ENCODE measurements at regions not wholly inside any gene's neighbourhood (a gene's known extent, or its start where the extent isn't known, plus 50 kb on each side); places are given as distances from the start of the nearest gene placed in this dataset.

GRCh38 chr16:52309446-52310416 is 237.2 kb downstream of the TOX3 start:
- Histone ChIP-seq H3K36me3 (ENCODE audit: low read depth) (no peaks in the 10 kb centered on the region), H3K9me3 (ENCODE audit: insufficient read depth, low read depth) (no peaks in the 10 kb centered on the region), H3K27ac (no peak overlapping the region), H2AFZ (no peak overlapping the region), H3K4me3 (no peak overlapping the region), H3K4me1 (replicated peaks; ENCODE audit: insufficient read depth) (no peaks in the 10 kb centered on the region), H3K27me3 (ENCODE audit: insufficient read depth, low read depth) (no peaks in the 10 kb centered on the region; the same call in 1 of the 2 replicates), H3K79me2 (ENCODE audit: low read depth) (no peaks in the 10 kb centered on the region), H4K20me1 (ENCODE audit: insufficient read depth) (no peaks in the 10 kb centered on the region), H3K4me2 (no peak overlapping the region), H3K9me2 (ENCODE audit: insufficient read depth) (no peaks in the 10 kb centered on the region), H3F3A (ENCODE audit: insufficient read depth, low read depth) (no peaks in the 10 kb centered on the region)
- CTCF ChIA-PET, result no interaction called here
- TF ChIP-seq EZH2 (IDR thresholded peaks at IDR 0.05; ENCODE audit: low read depth) (no peak), CTCF (conservative IDR thresholded peaks at IDR 0.05) (no peak)
- BruUV-seq (replicated peaks), result no TSS peak
- POLR2A ChIA-PET (ENCODE audit: unreplicated experiment), result no interaction called here
- no peak for DNase-seq
- intact Hi-C loops (cut with micrococcal nuclease; ENCODE audit: unreplicated experiment), result no loop called here

GRCh38 chr16:52308051-52308450 is 238.9 kb downstream of the TOX3 start:
- no peaks in the 10 kb centered on the region for H3F3A ChIP-seq (ENCODE audit: insufficient read depth, low read depth)
- CTCF ChIA-PET, result no interaction called here
- no peak for DNase-seq
- no peaks in the 10 kb centered on the region for H3K4me1 ChIP-seq (replicated peaks; ENCODE audit: insufficient read depth)
- H3K4me2 ChIP-seq, result no peak overlapping the region
- no peak overlapping the region for H3K27ac ChIP-seq
- H2AFZ ChIP-seq, result no peak overlapping the region
- no peaks in the 10 kb centered on the region for H3K9me3 ChIP-seq (ENCODE audit: insufficient read depth, low read depth)
- no TSS peak for BruUV-seq (replicated peaks)
- TF ChIP-seq EZH2 (IDR thresholded peaks at IDR 0.05; ENCODE audit: low read depth), result no peak
- no peak for TF ChIP-seq CTCF (conservative IDR thresholded peaks at IDR 0.05)
- H3K36me3 ChIP-seq (ENCODE audit: low read depth), result no peaks in the 10 kb centered on the region
- intact Hi-C loops (cut with micrococcal nuclease; ENCODE audit: unreplicated experiment), result no loop called here
- no peaks in the 10 kb centered on the region for H3K79me2 ChIP-seq (ENCODE audit: low read depth)
- H3K27me3 ChIP-seq (ENCODE audit: insufficient read depth, low read depth), result no peaks in the 10 kb centered on the region
- POLR2A ChIA-PET (ENCODE audit: unreplicated experiment), result no interaction called here
- H4K20me1 ChIP-seq (ENCODE audit: insufficient read depth), result no peaks in the 10 kb centered on the region
- no peaks in the 10 kb centered on the region for H3K9me2 ChIP-seq (ENCODE audit: insufficient read depth)
- H3K4me3 ChIP-seq, result no peak overlapping the region

- no peaks in the 10 kb centered on the region for H3K27me3 ChIP-seq (ENCODE audit: insufficient read depth, low read depth)
- no peak overlapping the region for H3K4me3 ChIP-seq
- intact Hi-C loops (cut with micrococcal nuclease; ENCODE audit: unreplicated experiment), result no loop called here
- no peaks in the 10 kb centered on the region for H3K79me2 ChIP-seq (ENCODE audit: low read depth)
- no peak for DNase-seq
- H3K9me3 ChIP-seq (ENCODE audit: insufficient read depth, low read depth), result no peaks in the 10 kb centered on the region
- H3K4me1 ChIP-seq (replicated peaks; ENCODE audit: insufficient read depth), result no peaks in the 10 kb centered on the region
- ChIA-PET CTCF (no interaction called here), POLR2A (ENCODE audit: unreplicated experiment) (no interaction called here)
- BruUV-seq (replicated peaks), result no TSS peak
- no peaks in the 10 kb centered on the region for H3K36me3 ChIP-seq (ENCODE audit: low read depth)
- H3K9me2 ChIP-seq (ENCODE audit: insufficient read depth), result no peaks in the 10 kb centered on the region
- no peak overlapping the region for H2AFZ ChIP-seq
- no peak overlapping the region for H3K4me2 ChIP-seq
- TF ChIP-seq EZH2 (IDR thresholded peaks at IDR 0.05; ENCODE audit: low read depth) (no peak), CTCF (conservative IDR thresholded peaks at IDR 0.05) (no peak)
- no peaks in the 10 kb centered on the region for H4K20me1 ChIP-seq (ENCODE audit: insufficient read depth)
- H3F3A ChIP-seq (ENCODE audit: insufficient read depth, low read depth), result no peaks in the 10 kb centered on the region
- H3K27ac ChIP-seq, result no peak overlapping the region
These were observed 245.9 kb downstream of the TOX3 start for GRCh38 chr16:52301026-52301425.
